ENCODE measurements at regions not wholly inside any gene's neighbourhood (a gene's known extent, or its start where the extent isn't known, plus 50 kb on each side); places are given as distances from the start of the nearest gene placed in this dataset.

GRCh38 chr12:24252602-24253001 lies 303.1 kb upstream of the SOX5 start:
- Histone ChIP-seq H3K9me3 (ENCODE audit: low read length) (no peaks in the 10 kb centered on the region), H4K20me1 (ENCODE audit: insufficient read depth, low read length) (no peaks in the 10 kb centered on the region), H3K36me3 (replicated peaks in 1 of 2; ENCODE audit: control insufficient read depth in 1 of 2, insufficient read depth in 2 of 2, low read length in 2 of 2) (no peaks in the 10 kb centered on the region), H2AFZ (ENCODE audit: low read length) (no peak overlapping the region), H3K79me2 (ENCODE audit: insufficient read depth, low read length) (no peaks in the 10 kb centered on the region), H3K4me3 (replicated peaks in 1 of 3; ENCODE audit: insufficient read depth in 1 of 3, low read depth in 2 of 3, low read length in 3 of 3) (no peak overlapping the region), H3K4me1 (ENCODE audit: insufficient read depth, low read length) (no peaks in the 10 kb centered on the region), H3K27me3 (ENCODE audit: control insufficient read depth in 1 of 2, insufficient read depth in 2 of 2, low read length in 2 of 2) (peaks cover 0 to 5% of the 10 kb centered on the region in 2 experiments; a peak in 2 of 5 replicates), H3K9ac (ENCODE audit: insufficient read depth, low read depth, low read length) (no peak overlapping the region), H3K4me2 (ENCODE audit: low read depth, low read length) (no peak overlapping the region), H3K27ac (ENCODE audit: extremely low read length, insufficient read depth, low read length) (no peak overlapping the region)
- 24% methylated on average over 4 of the region's 4 CpGs for WGBS (ENCODE audit: low lambda C conversion rate)
- CTCF ChIA-PET (ENCODE audit: low intra/inter-chr PET ratio, low total read pairs): no interaction called here
- TF ChIP-seq HOXA7 (CRISPR knock-in tag; IDR thresholded peaks at IDR 0.05): no peak
- TF ChIP-seq, protein P1, sequence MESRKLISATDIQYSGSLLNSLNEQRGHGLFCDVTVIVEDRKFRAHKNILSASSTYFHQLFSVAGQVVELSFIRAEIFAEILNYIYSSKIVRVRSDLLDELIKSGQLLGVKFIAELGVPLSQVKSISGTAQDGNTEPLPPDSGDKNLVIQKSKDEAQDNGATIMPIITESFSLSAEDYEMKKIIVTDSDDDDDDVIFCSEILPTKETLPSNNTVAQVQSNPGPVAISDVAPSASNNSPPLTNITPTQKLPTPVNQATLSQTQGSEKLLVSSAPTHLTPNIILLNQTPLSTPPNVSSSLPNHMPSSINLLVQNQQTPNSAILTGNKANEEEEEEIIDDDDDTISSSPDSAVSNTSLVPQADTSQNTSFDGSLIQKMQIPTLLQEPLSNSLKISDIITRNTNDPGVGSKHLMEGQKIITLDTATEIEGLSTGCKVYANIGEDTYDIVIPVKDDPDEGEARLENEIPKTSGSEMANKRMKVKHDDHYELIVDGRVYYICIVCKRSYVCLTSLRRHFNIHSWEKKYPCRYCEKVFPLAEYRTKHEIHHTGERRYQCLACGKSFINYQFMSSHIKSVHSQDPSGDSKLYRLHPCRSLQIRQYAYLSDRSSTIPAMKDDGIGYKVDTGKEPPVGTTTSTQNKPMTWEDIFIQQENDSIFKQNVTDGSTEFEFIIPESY (CRISPR knock-in tag; IDR thresholded peaks at IDR 0.05): no peak
- no peak for TF ChIP-seq NFRKB (IDR thresholded peaks at IDR 0.05)
- no peak for TF ChIP-seq ZNF501 (CRISPR knock-in tag; IDR thresholded peaks at IDR 0.05)
- TF ChIP-seq, protein P2, sequence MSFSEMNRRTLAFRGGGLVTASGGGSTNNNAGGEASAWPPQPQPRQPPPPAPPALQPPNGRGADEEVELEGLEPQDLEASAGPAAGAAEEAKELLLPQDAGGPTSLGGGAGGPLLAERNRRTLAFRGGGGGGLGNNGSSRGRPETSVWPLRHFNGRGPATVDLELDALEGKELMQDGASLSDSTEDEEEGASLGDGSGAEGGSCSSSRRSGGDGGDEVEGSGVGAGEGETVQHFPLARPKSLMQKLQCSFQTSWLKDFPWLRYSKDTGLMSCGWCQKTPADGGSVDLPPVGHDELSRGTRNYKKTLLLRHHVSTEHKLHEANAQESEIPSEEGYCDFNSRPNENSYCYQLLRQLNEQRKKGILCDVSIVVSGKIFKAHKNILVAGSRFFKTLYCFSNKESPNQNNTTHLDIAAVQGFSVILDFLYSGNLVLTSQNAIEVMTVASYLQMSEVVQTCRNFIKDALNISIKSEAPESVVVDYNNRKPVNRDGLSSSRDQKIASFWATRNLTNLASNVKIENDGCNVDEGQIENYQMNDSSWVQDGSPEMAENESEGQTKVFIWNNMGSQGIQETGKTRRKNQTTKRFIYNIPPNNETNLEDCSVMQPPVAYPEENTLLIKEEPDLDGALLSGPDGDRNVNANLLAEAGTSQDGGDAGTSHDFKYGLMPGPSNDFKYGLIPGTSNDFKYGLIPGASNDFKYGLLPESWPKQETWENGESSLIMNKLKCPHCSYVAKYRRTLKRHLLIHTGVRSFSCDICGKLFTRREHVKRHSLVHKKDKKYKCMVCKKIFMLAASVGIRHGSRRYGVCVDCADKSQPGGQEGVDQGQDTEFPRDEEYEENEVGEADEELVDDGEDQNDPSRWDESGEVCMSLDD (CRISPR knock-in tag; IDR thresholded peaks at IDR 0.05; ENCODE audit: borderline replicate concordance): no peak
- no peak for TF ChIP-seq ZBTB21 (CRISPR knock-in tag; IDR thresholded peaks at IDR 0.05)
- TF ChIP-seq HMGA1 (CRISPR knock-in tag; conservative IDR thresholded peaks at IDR 0.05): no peak
- TF ChIP-seq ZNF367 (CRISPR knock-in tag; IDR thresholded peaks at IDR 0.05; ENCODE audit: borderline replicate concordance): no peak
- no TSS peak for BruUV-seq (replicated peaks)
- POLR2A ChIA-PET: no interaction called here
- no peak for FAIRE-seq
- DNase-seq (ENCODE audit: low spot score): no peak
- intact Hi-C loops (cut with micrococcal nuclease; ENCODE audit: unreplicated experiment): no loop called here
- no peak for ATAC-seq
- in situ Hi-C loops (cut with HindIII; ENCODE audit: extremely low pct_ligation_motif_present, low pct_unique_long_range_greater_than_20kb): no loop called here

Data from HepG2 (cell line).